ENCODE measurements at regions not wholly inside any gene's neighbourhood (a gene's known extent, or its start where the extent isn't known, plus 50 kb on each side); places are given as distances from the start of the nearest gene placed in this dataset.

- TF ChIP-seq MAX (IDR thresholded peaks at IDR 0.05) (no peak), TCF12 (IDR thresholded peaks at IDR 0.05; ENCODE audit: low read depth) (no peak)
Measured at GRCh38 chr2:163970058-163970813, 234.4 kb upstream of the FIGN start.

Measured in Ishikawa (cell line).